NB4 (cell line): ENCODE measurements at regions not wholly inside any gene's neighbourhood (a gene's known extent, or its start where the extent isn't known, plus 50 kb on each side); places are given as distances from the start of the nearest gene placed in this dataset.

ENCODE experiments used
- DNase-seq: peaks from one replicate; pipeline ENCODE4 v3.0.0; 2010; ENCODE audit warnings: low read depth
- H3K4me3 ChIP-seq: one replicate; pipeline ENCODE4 v1.5.1; 2011; ENCODE audit warnings: mild to moderate bottlenecking, low read depth, low read length, moderate library complexity
- CTCF ChIP-seq: IDR thresholded peaks from one replicate; pipeline ENCODE4 v1.5.1; 2012; ENCODE audit warnings: low read depth, low read length
- MAX ChIP-seq: IDR thresholded peaks from 2 replicates; pipeline ENCODE4 v1.6.1; 2011; ENCODE audit warnings: low read depth, low read length
- MYC ChIP-seq: IDR thresholded peaks from 2 replicates; pipeline ENCODE4 v1.6.1; 2011; ENCODE audit warnings: low read depth, low read length
- POLR2A ChIP-seq: IDR thresholded peaks from 2 replicates; pipeline ENCODE4 v1.6.1; 2011; ENCODE audit warnings: mild to moderate bottlenecking; ENCODE audit not compliant: insufficient read length; ENCODE audit errors: extremely low read depth

- TF ChIP-seq CTCF (no peak), POLR2A (no peak), MAX (no peak), MYC (no peak)
- DNase-seq, result no peak
- H3K4me3 ChIP-seq, result no peak overlapping the region
Measured at GRCh38 chr12:72082986-72083820, 144.6 kb downstream of the TPH2 start.

GRCh38 chr12:72084061-72084460 is 145.4 kb downstream of the TPH2 start:
- DNase-seq, result no peak
- TF ChIP-seq POLR2A (no peak), MYC (no peak), MAX (no peak)
- H3K4me3 ChIP-seq, result no peak overlapping the region

GRCh38 chr12:72084880-72085279 is 146.2 kb downstream of the TPH2 start:
- H3K4me3 ChIP-seq, result no peak overlapping the region
- TF ChIP-seq MYC, result no peak
- DNase-seq, result no peak

- TF ChIP-seq MAX (no peak), CTCF (no peak), POLR2A (no peak), MYC (no peak)
- no peak overlapping the region for H3K4me3 ChIP-seq
- no peak for DNase-seq
Measured at GRCh38 chr12:72089678-72090077, 151.0 kb downstream of the TPH2 start.

- H3K4me3 ChIP-seq, result no peak overlapping the region
- DNase-seq, result no peak
- TF ChIP-seq CTCF, result no peak
- TF ChIP-seq POLR2A, result no peak
Measured at GRCh38 chr12:72093424-72093823, 154.8 kb downstream of the TPH2 start.

- DNase-seq, result no peak
- TF ChIP-seq MYC (no peak), CTCF (no peak), POLR2A (no peak), MAX (no peak)
- no peak overlapping the region for H3K4me3 ChIP-seq
Measured at GRCh38 chr12:72093930-72094329, 155.3 kb downstream of the TPH2 start.

GRCh38 chr12:72094490-72094889 is 155.8 kb downstream of the TPH2 start:
- DNase-seq, result no peak
- no peak overlapping the region for H3K4me3 ChIP-seq
- TF ChIP-seq CTCF (no peak), POLR2A (no peak), MAX (no peak), MYC (no peak)
